22Rv1 (cell line): ENCODE measurements at regions not wholly inside any gene's neighbourhood (a gene's known extent, or its start where the extent isn't known, plus 50 kb on each side); places are given as distances from the start of the nearest gene placed in this dataset.

Experiments used
- ZFX ChIP-seq: fragments of 450-650 bp; IDR thresholded peaks from 2 replicates; pipeline ENCODE4 v1.6.1; 2017; ENCODE audit warnings: antibody characterized with exemption, borderline replicate concordance
- TF ChIP-seq, protein P1 (sequence below): fragments of 450-650 bp; IDR thresholded peaks from 2 replicates; pipeline ENCODE4 v1.5.1; 2017; ENCODE audit warnings: mild to moderate bottlenecking

DNA sequence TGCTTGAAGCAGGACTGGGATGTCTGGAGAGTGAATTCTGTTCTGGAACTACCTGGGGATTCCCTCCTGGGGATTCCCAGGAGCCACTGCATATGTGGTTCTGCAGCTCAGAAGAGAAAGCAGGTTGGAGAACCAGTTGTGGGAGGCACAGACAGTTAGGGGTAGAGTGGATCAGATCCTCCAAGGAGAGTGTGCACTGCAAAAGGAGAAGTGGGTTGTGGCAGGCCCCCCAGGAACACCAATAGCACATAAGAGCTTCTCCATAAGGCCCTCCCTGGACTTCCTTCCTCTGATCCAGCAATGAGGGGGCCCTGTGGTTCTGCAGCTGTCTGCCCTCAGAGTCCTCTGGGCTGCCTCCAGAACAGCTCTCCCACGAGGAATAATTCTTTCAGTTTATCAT lies 369.2 kb upstream of the CNR1 start:
- TF ChIP-seq, protein P1, sequence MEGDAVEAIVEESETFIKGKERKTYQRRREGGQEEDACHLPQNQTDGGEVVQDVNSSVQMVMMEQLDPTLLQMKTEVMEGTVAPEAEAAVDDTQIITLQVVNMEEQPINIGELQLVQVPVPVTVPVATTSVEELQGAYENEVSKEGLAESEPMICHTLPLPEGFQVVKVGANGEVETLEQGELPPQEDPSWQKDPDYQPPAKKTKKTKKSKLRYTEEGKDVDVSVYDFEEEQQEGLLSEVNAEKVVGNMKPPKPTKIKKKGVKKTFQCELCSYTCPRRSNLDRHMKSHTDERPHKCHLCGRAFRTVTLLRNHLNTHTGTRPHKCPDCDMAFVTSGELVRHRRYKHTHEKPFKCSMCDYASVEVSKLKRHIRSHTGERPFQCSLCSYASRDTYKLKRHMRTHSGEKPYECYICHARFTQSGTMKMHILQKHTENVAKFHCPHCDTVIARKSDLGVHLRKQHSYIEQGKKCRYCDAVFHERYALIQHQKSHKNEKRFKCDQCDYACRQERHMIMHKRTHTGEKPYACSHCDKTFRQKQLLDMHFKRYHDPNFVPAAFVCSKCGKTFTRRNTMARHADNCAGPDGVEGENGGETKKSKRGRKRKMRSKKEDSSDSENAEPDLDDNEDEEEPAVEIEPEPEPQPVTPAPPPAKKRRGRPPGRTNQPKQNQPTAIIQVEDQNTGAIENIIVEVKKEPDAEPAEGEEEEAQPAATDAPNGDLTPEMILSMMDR = no peak
- no peak for TF ChIP-seq ZFX
